Left ventricle myocardium inferior (tissue), 1 donor: ENCODE measurements at regions not wholly inside any gene's neighbourhood (a gene's known extent, or its start where the extent isn't known, plus 50 kb on each side); places are given as distances from the start of the nearest gene placed in this dataset.

Experiments used
- DNase-seq: peaks from one replicate; pipeline ENCODE4 v3.0.0-alpha.2; 2020
- H3K27ac ChIP-seq: fragments of 200-600 bp; replicated peaks from 2 replicates; pipeline ENCODE4 v1.8.0; 2021
- H3K27me3 ChIP-seq: fragments of 200-600 bp; 2 replicates; pipeline ENCODE4 v1.8.0; 2021; ENCODE audit warnings: low read depth
- H3K36me3 ChIP-seq: fragments of 200-600 bp; 2 replicates; pipeline ENCODE4 v1.8.0; 2021
- H3K4me1 ChIP-seq: fragments of 200-600 bp; 2 replicates; pipeline ENCODE4 v1.8.0; 2021
- H3K4me3 ChIP-seq: fragments of 200-600 bp; 2 replicates; pipeline ENCODE4 v1.8.0; 2021; ENCODE audit warnings: mild to moderate bottlenecking, moderate library complexity
- H3K9me3 ChIP-seq: fragments of 200-600 bp; replicated peaks from 2 replicates; pipeline ENCODE4 v1.8.0; 2021
- CTCF ChIP-seq: fragments of 200-600 bp; IDR thresholded peaks from 2 replicates; pipeline ENCODE4 v1.8.0; 2021; ENCODE audit warnings: antibody characterized with exemption, mild to moderate bottlenecking, borderline replicate concordance
- intact Hi-C: fragments of 100-400 bp; cut with micrococcal nuclease; formaldehyde crosslinking; loops from one replicate; pipeline ENCODE4 v1.11.0; 2022
- donor health status: DM: no; HTN: yes; CAD: no; lungs with severe emphysema.

- peak; percentile 87 for TF ChIP-seq CTCF
- no peak overlapping the region for H3K4me3 ChIP-seq
- no peaks in the 10 kb centered on the region for H3K36me3 ChIP-seq
- no peaks in the 10 kb centered on the region for H3K4me1 ChIP-seq
- H3K27ac ChIP-seq = no peak overlapping the region
- no peaks in the 10 kb centered on the region for H3K9me3 ChIP-seq
- DNase-seq = no peak
- intact Hi-C loops = loop anchor here (10.0 kb wide), 1 partner anchor 353 kb away; no protein-coding TSS in a partner anchor
- H3K27me3 ChIP-seq = peaks cover 9% of the 10 kb centered on the region
Observed at GRCh38 chr4:54971474-54971950, 153.9 kb downstream of the KDR start.

- H3K27me3 ChIP-seq = no peaks in the 10 kb centered on the region
- no peak overlapping the region for H3K4me3 ChIP-seq
- no peak for DNase-seq
- no peaks in the 10 kb centered on the region for H3K9me3 ChIP-seq
- TF ChIP-seq CTCF = no peak
- no peak overlapping the region for H3K27ac ChIP-seq
- H3K4me1 ChIP-seq = no peaks in the 10 kb centered on the region
- intact Hi-C loops = loop anchor here (10.0 kb wide), 1 partner anchor 652 kb away; no protein-coding TSS in a partner anchor
- H3K36me3 ChIP-seq = no peaks in the 10 kb centered on the region
Observed at GRCh38 chr4:54967289-54967688, 158.1 kb downstream of the KDR start.

- Histone ChIP-seq H3K4me1 (no peaks in the 10 kb centered on the region), H3K36me3 (no peaks in the 10 kb centered on the region), H3K27me3 (no peaks in the 10 kb centered on the region), H3K9me3 (no peaks in the 10 kb centered on the region), H3K4me3 (no peak overlapping the region), H3K27ac (no peak overlapping the region)
- intact Hi-C loops = loop anchor here (10.0 kb wide), 1 partner anchor 647 kb away; no protein-coding TSS in a partner anchor
- no peak for DNase-seq
- peak; percentile 73 for TF ChIP-seq CTCF
Observed at GRCh38 chr4:54961357-54961975, 163.9 kb downstream of the KDR start.

- no peak for TF ChIP-seq CTCF
- no peak for DNase-seq
- no peaks in the 10 kb centered on the region for H3K36me3 ChIP-seq
- H3K4me3 ChIP-seq = no peak overlapping the region
- intact Hi-C loops = loop anchor here (10.0 kb wide), 1 partner anchor 645 kb away; no protein-coding TSS in a partner anchor
- H3K4me1 ChIP-seq = peaks cover 10% of the 10 kb centered on the region
- H3K27me3 ChIP-seq = no peaks in the 10 kb centered on the region
- no peak overlapping the region for H3K27ac ChIP-seq
- H3K9me3 ChIP-seq = no peaks in the 10 kb centered on the region
Observed at GRCh38 chr4:54959651-54960116, 165.7 kb downstream of the KDR start.

GRCh38 chr4:54959131-54959530 lies 166.3 kb downstream of the KDR start:
- no peak for TF ChIP-seq CTCF
- intact Hi-C loops = no loop called here

More at GRCh38 chr4:54959131-54959530, 166.3 kb downstream of the KDR start:
- H3K4me3 ChIP-seq = no peak overlapping the region
- H3K27ac ChIP-seq = no peak overlapping the region
- no peaks in the 10 kb centered on the region for H3K9me3 ChIP-seq
- DNase-seq = no peak
- no peaks in the 10 kb centered on the region for H3K36me3 ChIP-seq
- H3K4me1 ChIP-seq = peaks cover 15% of the 10 kb centered on the region
- H3K27me3 ChIP-seq = no peaks in the 10 kb centered on the region
